ENCODE measurements at regions not wholly inside any gene's neighbourhood (a gene's known extent, or its start where the extent isn't known, plus 50 kb on each side); places are given as distances from the start of the nearest gene placed in this dataset.

GRCh38 chr20:56865055-56865454, 235.9 kb downstream of the TFAP2C start:
- no peak overlapping the region for H3K27ac ChIP-seq
- H3K9me3 ChIP-seq = no peaks in the 10 kb centered on the region
- no peaks in the 10 kb centered on the region for H3K36me3 ChIP-seq
- no peak overlapping the region for H3K4me3 ChIP-seq (ENCODE audit: low read depth in 1 of 2, low read length in 1 of 2)
- peaks cover 24% of the 10 kb centered on the region for H3K27me3 ChIP-seq
- no peaks in the 10 kb centered on the region for H3K4me1 ChIP-seq (ENCODE audit: control insufficient read depth in 1 of 2, insufficient read depth in 1 of 2, low read depth in 1 of 2, low read length in 1 of 2)
- TF ChIP-seq, protein P1, sequence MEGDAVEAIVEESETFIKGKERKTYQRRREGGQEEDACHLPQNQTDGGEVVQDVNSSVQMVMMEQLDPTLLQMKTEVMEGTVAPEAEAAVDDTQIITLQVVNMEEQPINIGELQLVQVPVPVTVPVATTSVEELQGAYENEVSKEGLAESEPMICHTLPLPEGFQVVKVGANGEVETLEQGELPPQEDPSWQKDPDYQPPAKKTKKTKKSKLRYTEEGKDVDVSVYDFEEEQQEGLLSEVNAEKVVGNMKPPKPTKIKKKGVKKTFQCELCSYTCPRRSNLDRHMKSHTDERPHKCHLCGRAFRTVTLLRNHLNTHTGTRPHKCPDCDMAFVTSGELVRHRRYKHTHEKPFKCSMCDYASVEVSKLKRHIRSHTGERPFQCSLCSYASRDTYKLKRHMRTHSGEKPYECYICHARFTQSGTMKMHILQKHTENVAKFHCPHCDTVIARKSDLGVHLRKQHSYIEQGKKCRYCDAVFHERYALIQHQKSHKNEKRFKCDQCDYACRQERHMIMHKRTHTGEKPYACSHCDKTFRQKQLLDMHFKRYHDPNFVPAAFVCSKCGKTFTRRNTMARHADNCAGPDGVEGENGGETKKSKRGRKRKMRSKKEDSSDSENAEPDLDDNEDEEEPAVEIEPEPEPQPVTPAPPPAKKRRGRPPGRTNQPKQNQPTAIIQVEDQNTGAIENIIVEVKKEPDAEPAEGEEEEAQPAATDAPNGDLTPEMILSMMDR (IDR thresholded peaks at IDR 0.05) = no peak

DNA sequence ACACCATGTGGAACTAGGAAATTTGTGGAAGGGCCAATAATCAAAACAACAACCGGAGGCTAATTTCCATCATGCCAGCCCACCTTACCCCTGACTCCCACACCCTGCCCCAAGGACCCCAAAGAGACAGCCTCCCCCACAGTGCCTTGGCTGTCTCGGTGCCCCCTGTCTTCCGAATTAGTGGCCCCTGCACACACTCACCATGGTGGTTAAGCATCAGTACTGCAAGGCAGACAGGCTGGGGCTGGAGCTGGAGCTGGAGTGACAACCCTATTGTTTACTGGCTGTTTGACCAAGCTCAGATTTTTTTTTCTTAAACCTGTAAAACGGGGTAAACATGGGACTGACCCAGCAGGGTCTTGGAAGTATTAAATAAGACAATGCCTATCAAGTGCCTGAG, 238.0 kb downstream of the TFAP2C start:
- H3K4me1 ChIP-seq (ENCODE audit: control insufficient read depth in 1 of 2, insufficient read depth in 1 of 2, low read depth in 1 of 2, low read length in 1 of 2) = no peaks in the 10 kb centered on the region
- H3K27me3 ChIP-seq = peaks cover 5% of the 10 kb centered on the region
- no peak overlapping the region for H3K27ac ChIP-seq
- TF ChIP-seq, protein P1 (IDR thresholded peaks at IDR 0.05) = no peak
- H3K36me3 ChIP-seq = no peaks in the 10 kb centered on the region
- no peak overlapping the region for H3K4me3 ChIP-seq (ENCODE audit: low read depth in 1 of 2, low read length in 1 of 2)
- no peaks in the 10 kb centered on the region for H3K9me3 ChIP-seq

GRCh38 chr20:56868746-56869145, 239.6 kb downstream of the TFAP2C start:
- no peak overlapping the region for H3K27ac ChIP-seq
- no peaks in the 10 kb centered on the region for H3K4me1 ChIP-seq (ENCODE audit: control insufficient read depth in 1 of 2, insufficient read depth in 1 of 2, low read depth in 1 of 2, low read length in 1 of 2)
- H3K27me3 ChIP-seq = no peaks in the 10 kb centered on the region
- H3K4me3 ChIP-seq (ENCODE audit: low read depth in 1 of 2, low read length in 1 of 2) = no peak overlapping the region
- TF ChIP-seq, protein P1 (IDR thresholded peaks at IDR 0.05) = no peak
- no peaks in the 10 kb centered on the region for H3K9me3 ChIP-seq
- H3K36me3 ChIP-seq = no peaks in the 10 kb centered on the region

GRCh38 chr20:56870271-56870670, 241.2 kb downstream of the TFAP2C start:
- no peak overlapping the region for H3K4me3 ChIP-seq (ENCODE audit: low read depth in 1 of 2, low read length in 1 of 2)
- no peaks in the 10 kb centered on the region for H3K27me3 ChIP-seq
- H3K4me1 ChIP-seq (ENCODE audit: control insufficient read depth in 1 of 2, insufficient read depth in 1 of 2, low read depth in 1 of 2, low read length in 1 of 2) = no peaks in the 10 kb centered on the region
- TF ChIP-seq, protein P1 (IDR thresholded peaks at IDR 0.05) = no peak
- no peak overlapping the region for H3K27ac ChIP-seq
- no peaks in the 10 kb centered on the region for H3K36me3 ChIP-seq
- no peaks in the 10 kb centered on the region for H3K9me3 ChIP-seq

DNA sequence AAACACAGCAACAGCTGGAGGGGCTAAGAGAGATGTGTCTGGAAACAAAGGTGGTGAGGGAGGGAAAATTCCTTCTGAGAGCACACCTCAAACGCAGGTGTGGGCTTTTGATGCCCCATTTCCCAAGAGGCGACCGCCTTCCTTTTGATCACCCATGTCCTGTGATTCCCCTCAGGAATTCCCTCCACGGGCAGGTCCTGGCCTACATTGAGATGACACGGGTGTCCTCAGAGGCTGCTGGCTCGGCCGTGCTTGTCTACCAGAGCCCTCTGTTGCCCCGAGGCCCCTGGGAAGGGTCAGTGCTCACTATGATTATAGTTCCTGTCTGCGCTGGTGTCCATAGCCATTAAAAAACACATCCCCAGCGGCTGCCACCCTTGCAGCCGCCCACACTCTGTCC, 242.6 kb downstream of the TFAP2C start:
- Histone ChIP-seq H3K27ac (no peak overlapping the region), H3K4me3 (ENCODE audit: low read depth in 1 of 2, low read length in 1 of 2) (no peak overlapping the region), H3K9me3 (no peaks in the 10 kb centered on the region), H3K27me3 (no peaks in the 10 kb centered on the region), H3K4me1 (ENCODE audit: control insufficient read depth in 1 of 2, insufficient read depth in 1 of 2, low read depth in 1 of 2, low read length in 1 of 2) (no peaks in the 10 kb centered on the region), H3K36me3 (no peaks in the 10 kb centered on the region)
- TF ChIP-seq, protein P1 (IDR thresholded peaks at IDR 0.05) = no peak
